Activated CD4-positive, alpha-beta memory T cell treated with anti-CD3 and anti-CD28 coated beads, Interleukin-2, amount 10 ng/mL, durations not matched to agents 7 days and 5 days (primary cell): ENCODE measurements at regions not wholly inside any gene's neighbourhood (a gene's known extent, or its start where the extent isn't known, plus 50 kb on each side); places are given as distances from the start of the nearest gene placed in this dataset.

ENCODE experiments used
- CTCF ChIA-PET: fragments of 350-600 bp; sonication (Branson Sonifier 250); formaldehyde crosslinking; loops from one replicate; lab custom pipeline; 2021; ENCODE audit warnings: antibody characterized with exemption, inconsistent platforms; lab: Charles Lee
- POLR2A ChIA-PET: fragments of 350-600 bp; sonication (Branson Sonifier 250); formaldehyde crosslinking; loops from one replicate; lab custom pipeline; 2021; ENCODE audit warnings: antibody characterized with exemption; lab: Charles Lee
- DNase-seq: peaks from one replicate; pipeline ENCODE4 v3.0.0-alpha.2; 2020
- H3K27ac Mint-ChIP-seq: one replicate; pipeline ENCODE4 v1.8.0; 2021; ENCODE audit warnings: mild to moderate bottlenecking, mixed read lengths
- H3K27me3 Mint-ChIP-seq: one replicate; pipeline ENCODE4 v1.8.0; 2021; ENCODE audit warnings: mixed read lengths
- H3K36me3 Mint-ChIP-seq: one replicate; pipeline ENCODE4 v1.8.0; 2021; ENCODE audit warnings: low read depth, mixed read lengths
- H3K4me1 Mint-ChIP-seq: one replicate; pipeline ENCODE4 v1.8.0; 2021; ENCODE audit warnings: mixed read lengths
- H3K4me3 Mint-ChIP-seq: one replicate; pipeline ENCODE4 v1.8.0; 2021; ENCODE audit warnings: mild to moderate bottlenecking, mixed read lengths
- H3K9me3 Mint-ChIP-seq: one replicate; pipeline ENCODE4 v1.8.0; 2021; ENCODE audit warnings: mixed read lengths

DNA sequence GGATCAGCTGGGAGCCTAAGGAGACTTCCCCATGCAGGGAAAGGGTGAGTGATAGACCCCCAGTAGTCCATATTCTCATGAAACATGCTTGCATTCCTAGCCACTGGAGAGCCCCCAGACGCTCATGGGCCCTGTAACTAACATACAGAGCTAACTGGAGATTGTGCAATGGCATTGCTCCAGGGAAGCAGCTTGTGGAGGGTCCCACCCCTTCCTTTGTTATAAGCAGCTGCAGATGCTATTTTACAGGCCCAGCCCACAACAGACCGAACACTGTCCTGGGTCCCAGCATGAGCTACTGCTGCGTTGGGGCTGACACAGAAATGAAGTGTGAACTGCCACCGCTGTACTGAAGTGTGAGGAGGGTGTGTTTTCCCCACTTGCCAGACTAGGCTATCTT, 1465.7 kb upstream of the DIAPH2 start:
- no peaks in the 10 kb centered on the region for H3K27me3 Mint-ChIP-seq
- no peak overlapping the region for H3K27ac Mint-ChIP-seq
- CTCF ChIA-PET, result no interaction called here
- DNase-seq, result no peak
- no peaks in the 10 kb centered on the region for H3K9me3 Mint-ChIP-seq
- no peaks in the 10 kb centered on the region for H3K36me3 Mint-ChIP-seq
- POLR2A ChIA-PET, result no interaction called here
- no peak overlapping the region for H3K4me3 Mint-ChIP-seq
- H3K4me1 Mint-ChIP-seq, result no peaks in the 10 kb centered on the region

DNA sequence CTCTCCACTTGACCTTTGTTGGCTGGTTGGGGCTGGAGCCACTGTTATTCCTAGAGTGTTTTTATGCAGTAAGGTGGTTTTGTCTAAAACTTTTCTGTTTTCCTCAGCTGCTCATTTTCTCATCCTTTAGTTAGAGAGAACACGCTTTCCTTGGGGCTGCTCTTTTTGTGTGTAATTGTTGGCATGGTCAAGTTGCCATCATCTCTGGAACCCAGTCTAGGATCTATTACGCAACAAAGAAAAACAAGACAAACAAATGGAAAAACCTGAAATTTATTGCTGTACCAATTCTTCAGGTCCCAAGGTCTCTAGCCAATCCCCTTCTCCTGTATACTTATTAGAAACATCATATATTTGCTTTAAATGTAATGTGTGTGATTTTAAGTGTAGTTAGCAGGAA, 1436.3 kb upstream of the DIAPH2 start:
- CTCF ChIA-PET, result no interaction called here
- DNase-seq, result no peak
- no peaks in the 10 kb centered on the region for H3K27me3 Mint-ChIP-seq
- H3K9me3 Mint-ChIP-seq, result peaks cover 5% of the 10 kb centered on the region
- H3K4me3 Mint-ChIP-seq, result no peak overlapping the region
- no peak overlapping the region for H3K27ac Mint-ChIP-seq
- POLR2A ChIA-PET, result no interaction called here
- H3K4me1 Mint-ChIP-seq, result no peaks in the 10 kb centered on the region
- H3K36me3 Mint-ChIP-seq, result no peaks in the 10 kb centered on the region

DNA sequence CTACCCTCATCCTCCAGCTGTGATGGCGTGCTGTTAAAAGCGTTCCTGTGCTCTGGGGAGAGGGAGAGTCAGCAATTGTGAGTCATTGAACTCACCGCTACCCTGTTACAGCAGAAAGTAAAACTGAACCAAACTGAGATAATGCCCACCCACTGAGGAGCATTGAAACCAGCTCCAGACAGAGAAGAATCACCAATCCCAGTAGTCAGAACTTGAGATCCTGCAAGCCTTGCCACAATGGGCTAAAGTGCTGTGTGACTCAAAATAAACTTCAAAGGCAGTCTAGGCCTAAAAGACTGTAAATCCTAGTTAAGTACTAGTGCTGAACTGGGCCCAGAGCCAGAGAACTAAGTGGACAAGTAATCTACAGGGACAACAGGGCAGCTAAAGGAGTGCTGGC, 1394.2 kb upstream of the DIAPH2 start:
- CTCF ChIA-PET, result no interaction called here
- POLR2A ChIA-PET, result no interaction called here
- Mint-ChIP-seq H3K27ac (no peak overlapping the region), H3K36me3 (no peaks in the 10 kb centered on the region), H3K9me3 (no peaks in the 10 kb centered on the region), H3K27me3 (no peaks in the 10 kb centered on the region), H3K4me3 (no peak overlapping the region), H3K4me1 (no peaks in the 10 kb centered on the region)
- DNase-seq, result no peak

DNA sequence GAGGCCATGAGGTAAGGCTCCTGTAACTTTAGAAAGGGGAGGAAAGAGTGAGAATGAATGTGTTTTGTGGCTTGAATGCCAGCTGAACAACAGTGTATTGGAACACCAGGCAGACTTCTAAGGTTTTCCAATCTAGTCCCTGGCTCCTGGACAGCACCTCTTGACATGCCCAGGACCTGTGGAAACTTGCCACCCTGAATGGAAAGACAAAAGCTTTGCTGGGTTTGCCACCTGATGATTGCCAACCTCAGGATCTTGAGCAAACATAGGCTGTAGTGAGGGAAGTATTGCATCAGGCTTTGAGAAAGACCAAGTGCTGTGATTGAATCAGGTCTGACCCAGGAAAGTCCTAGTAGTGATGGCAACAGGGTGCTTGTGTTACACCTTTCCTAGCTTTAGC, 1393.1 kb upstream of the DIAPH2 start:
- ChIA-PET POLR2A (no interaction called here), CTCF (no interaction called here)
- DNase-seq, result no peak
- Mint-ChIP-seq H3K36me3 (no peaks in the 10 kb centered on the region), H3K27me3 (no peaks in the 10 kb centered on the region), H3K27ac (no peak overlapping the region), H3K9me3 (no peaks in the 10 kb centered on the region), H3K4me1 (no peaks in the 10 kb centered on the region), H3K4me3 (no peak overlapping the region)

DNA sequence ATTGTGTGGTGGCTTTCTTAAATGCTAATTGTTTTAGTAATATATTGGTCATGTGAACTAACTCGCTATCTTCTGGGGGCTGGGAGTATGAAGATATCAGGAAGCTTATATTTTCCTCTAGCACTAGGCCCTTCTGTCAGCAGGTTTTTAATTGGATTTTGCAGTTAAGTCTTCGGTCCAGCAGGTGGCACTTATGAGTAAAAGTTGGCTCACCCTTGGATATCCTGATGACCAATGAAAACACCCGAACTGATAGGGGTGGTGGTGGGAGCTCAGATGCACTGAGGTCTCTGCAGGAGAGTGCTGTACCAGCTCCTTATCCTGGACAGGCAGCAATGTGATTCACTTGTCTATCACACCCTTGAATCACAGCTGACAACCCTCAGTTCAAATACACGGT, 1365.8 kb upstream of the DIAPH2 start:
- H3K4me1 Mint-ChIP-seq, result no peaks in the 10 kb centered on the region
- ChIA-PET POLR2A (no interaction called here), CTCF (no interaction called here)
- no peak for DNase-seq
- H3K4me3 Mint-ChIP-seq, result no peak overlapping the region
- no peaks in the 10 kb centered on the region for H3K27me3 Mint-ChIP-seq
- no peak overlapping the region for H3K27ac Mint-ChIP-seq
- H3K9me3 Mint-ChIP-seq, result no peaks in the 10 kb centered on the region
- no peaks in the 10 kb centered on the region for H3K36me3 Mint-ChIP-seq

DNA sequence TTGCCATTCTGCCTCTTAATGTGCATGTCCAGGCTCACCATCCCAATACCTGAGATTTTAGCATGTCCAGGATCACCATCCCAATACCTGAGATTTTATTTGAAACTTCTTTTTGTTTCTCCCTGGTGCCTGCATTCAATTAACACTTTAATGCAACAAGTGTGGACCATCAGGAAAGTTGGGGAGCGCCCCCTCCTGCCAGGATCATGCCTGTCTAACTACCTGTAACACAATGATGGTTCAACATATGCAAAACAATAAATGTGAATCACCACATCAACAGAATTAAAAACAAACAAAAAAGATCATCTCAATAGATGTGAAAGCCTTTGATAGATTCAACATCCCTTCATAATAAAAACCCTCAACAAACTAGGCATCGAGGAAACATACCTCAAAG, 1359.5 kb upstream of the DIAPH2 start:
- no peaks in the 10 kb centered on the region for H3K27me3 Mint-ChIP-seq
- no peaks in the 10 kb centered on the region for H3K9me3 Mint-ChIP-seq
- H3K4me1 Mint-ChIP-seq, result no peaks in the 10 kb centered on the region
- ChIA-PET CTCF (no interaction called here), POLR2A (no interaction called here)
- no peaks in the 10 kb centered on the region for H3K36me3 Mint-ChIP-seq
- no peak overlapping the region for H3K27ac Mint-ChIP-seq
- DNase-seq, result no peak
- no peak overlapping the region for H3K4me3 Mint-ChIP-seq

DNA sequence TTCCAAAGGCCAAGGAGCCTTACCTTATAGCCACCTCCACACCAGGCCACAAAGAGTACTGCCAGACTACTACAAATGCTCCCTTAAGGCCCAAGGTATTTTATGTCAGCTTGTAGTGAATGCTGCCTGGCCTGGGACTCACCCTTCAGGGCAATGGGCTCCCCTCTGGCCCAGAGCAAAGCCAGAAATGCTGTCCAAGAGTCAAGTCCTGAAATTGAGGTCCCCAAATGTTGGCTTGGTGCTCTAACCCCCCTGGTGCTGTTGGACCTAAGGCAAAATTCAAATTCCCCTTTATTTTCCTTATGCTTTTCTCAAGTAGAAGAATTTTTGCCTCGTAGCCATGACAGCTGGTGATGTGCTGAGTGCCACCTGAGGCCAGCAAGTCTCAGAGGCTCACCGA, 1354.3 kb upstream of the DIAPH2 start:
- H3K27ac Mint-ChIP-seq, result no peak overlapping the region
- H3K36me3 Mint-ChIP-seq, result no peaks in the 10 kb centered on the region
- no peaks in the 10 kb centered on the region for H3K27me3 Mint-ChIP-seq
- ChIA-PET POLR2A (no interaction called here), CTCF (no interaction called here)
- H3K9me3 Mint-ChIP-seq, result no peaks in the 10 kb centered on the region
- no peaks in the 10 kb centered on the region for H3K4me1 Mint-ChIP-seq
- DNase-seq, result no peak
- H3K4me3 Mint-ChIP-seq, result no peak overlapping the region

DNA sequence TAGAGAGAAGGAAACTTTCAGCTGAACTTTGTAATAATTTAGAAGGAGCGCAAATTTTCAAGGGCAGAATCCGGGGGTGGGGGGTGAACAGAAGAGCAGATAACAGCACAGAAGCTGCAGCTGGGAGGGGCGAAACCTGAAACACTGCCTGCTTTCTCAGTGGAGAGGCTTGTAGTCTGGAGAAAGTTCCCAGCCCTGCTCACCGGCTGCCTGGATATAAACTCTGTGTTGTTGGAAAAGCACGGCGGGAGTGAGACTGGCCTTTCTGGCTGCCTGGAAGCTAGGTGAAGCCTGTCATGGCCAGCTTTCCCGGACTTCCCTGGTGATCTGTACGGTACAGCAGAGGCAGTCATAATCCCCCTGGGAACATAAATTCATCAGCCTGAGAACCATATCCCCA, 1352.1 kb upstream of the DIAPH2 start:
- H3K9me3 Mint-ChIP-seq, result no peaks in the 10 kb centered on the region
- H3K4me1 Mint-ChIP-seq, result no peaks in the 10 kb centered on the region
- ChIA-PET POLR2A (no interaction called here), CTCF (no interaction called here)
- DNase-seq, result no peak
- H3K4me3 Mint-ChIP-seq, result no peak overlapping the region
- no peaks in the 10 kb centered on the region for H3K27me3 Mint-ChIP-seq
- H3K36me3 Mint-ChIP-seq, result no peaks in the 10 kb centered on the region
- H3K27ac Mint-ChIP-seq, result no peak overlapping the region

DNA sequence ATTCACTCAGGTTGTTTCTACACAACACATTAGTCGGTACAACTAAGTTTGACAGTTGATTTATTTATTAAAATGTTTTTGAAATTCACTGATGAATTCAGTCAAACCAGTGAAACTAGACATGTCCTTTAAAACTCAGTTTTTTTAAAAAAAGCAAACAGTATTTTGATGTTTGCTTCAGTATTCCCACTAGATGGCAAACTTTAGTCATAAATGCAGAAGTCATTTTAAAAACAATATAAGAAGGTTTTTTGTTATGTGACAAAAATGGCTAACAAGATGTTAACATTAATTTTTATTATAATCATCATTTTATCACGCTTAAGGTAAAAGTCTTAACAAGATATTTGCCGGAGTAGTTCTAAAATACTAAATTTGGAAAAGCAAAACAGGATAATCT, 1337.8 kb upstream of the DIAPH2 start:
- CTCF ChIA-PET, result no interaction called here
- H3K27me3 Mint-ChIP-seq, result no peaks in the 10 kb centered on the region
- H3K27ac Mint-ChIP-seq, result no peak overlapping the region
- no peak for DNase-seq
- H3K9me3 Mint-ChIP-seq, result no peaks in the 10 kb centered on the region
- no peak overlapping the region for H3K4me3 Mint-ChIP-seq
- POLR2A ChIA-PET, result no interaction called here
- H3K4me1 Mint-ChIP-seq, result no peaks in the 10 kb centered on the region
- no peaks in the 10 kb centered on the region for H3K36me3 Mint-ChIP-seq

DNA sequence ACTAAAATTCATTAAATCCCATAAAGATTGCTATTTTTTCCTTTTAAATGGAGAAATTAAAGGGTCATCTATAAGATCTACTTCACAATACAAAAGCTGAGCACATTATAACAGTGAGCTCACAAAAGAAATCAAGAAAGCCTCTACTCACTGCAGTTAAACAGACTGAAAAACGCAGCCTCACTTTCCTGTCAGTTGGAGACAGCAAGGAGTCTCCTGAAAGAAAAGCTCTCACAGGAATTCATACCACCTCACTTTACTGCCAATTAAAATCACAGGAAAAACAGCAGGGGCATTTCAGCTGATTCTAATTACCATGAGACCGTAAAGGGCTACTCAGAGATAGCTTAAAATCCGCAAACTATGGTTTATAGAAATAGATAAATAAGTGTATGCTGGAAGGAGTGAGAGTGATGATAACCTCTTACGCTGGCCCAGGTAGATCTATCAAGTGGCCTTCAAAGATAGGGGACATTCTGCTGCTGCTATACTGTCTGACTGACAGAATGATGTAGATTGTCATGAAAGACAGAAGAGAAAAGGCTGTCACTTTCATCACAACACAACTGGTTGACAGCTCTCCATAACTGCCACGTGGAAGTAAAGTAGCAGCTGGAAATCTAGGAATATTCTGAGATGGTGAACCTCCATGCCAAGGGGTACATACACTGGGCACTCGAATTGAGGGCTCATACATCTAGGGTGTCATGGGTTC, 1333.7 kb upstream of the DIAPH2 start:
- no peaks in the 10 kb centered on the region for H3K27me3 Mint-ChIP-seq
- no peaks in the 10 kb centered on the region for H3K4me1 Mint-ChIP-seq
- DNase-seq, result no peak
- H3K4me3 Mint-ChIP-seq, result no peak overlapping the region
- H3K36me3 Mint-ChIP-seq, result no peaks in the 10 kb centered on the region
- H3K9me3 Mint-ChIP-seq, result no peaks in the 10 kb centered on the region
- ChIA-PET CTCF (no interaction called here), POLR2A (no interaction called here)
- no peak overlapping the region for H3K27ac Mint-ChIP-seq

DNA sequence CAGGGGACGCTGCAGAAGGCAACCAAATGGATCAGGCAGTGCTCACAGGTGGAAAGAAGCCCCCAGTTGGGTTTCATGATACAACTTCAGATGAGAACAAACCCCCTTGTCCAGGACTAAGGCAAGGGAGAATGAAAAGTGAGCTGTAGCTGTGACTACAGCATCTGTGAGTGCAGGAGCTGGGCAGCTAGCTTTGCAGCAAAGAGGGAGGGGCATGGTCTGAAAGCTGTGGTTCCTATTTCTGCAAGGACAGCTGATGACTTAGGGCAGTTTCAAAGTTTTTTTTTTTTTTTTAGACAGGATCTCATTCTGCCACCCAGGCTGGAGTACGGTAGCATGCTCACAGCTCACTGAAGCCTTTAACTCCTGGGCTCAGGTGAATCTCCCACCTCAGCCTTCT, 1317.4 kb upstream of the DIAPH2 start:
- H3K36me3 Mint-ChIP-seq, result no peaks in the 10 kb centered on the region
- no peak overlapping the region for H3K4me3 Mint-ChIP-seq
- no peaks in the 10 kb centered on the region for H3K4me1 Mint-ChIP-seq
- DNase-seq, result no peak
- no peaks in the 10 kb centered on the region for H3K27me3 Mint-ChIP-seq
- ChIA-PET CTCF (no interaction called here), POLR2A (no interaction called here)
- H3K9me3 Mint-ChIP-seq, result peaks cover 3% of the 10 kb centered on the region
- no peak overlapping the region for H3K27ac Mint-ChIP-seq

DNA sequence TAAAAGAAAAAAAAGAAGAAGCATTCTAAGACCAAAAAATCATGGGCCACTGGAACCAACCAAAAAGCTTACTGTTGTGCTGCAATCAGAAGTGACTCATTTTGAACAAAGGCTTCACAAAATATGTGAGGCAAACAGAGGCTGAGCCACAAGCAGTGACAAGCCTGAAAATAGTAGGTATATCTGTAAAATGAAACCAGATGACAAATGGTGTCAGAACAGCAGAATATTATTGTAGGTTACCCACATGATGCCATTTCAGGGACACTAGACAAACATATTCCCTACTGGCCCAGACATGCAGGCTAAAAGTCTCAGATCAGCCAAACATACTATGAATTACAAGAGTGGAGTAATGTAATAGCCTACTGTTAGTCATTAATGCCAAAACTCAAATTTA, 1301.8 kb upstream of the DIAPH2 start:
- DNase-seq, result no peak
- H3K4me1 Mint-ChIP-seq, result no peaks in the 10 kb centered on the region
- CTCF ChIA-PET, result no interaction called here
- no peaks in the 10 kb centered on the region for H3K9me3 Mint-ChIP-seq
- POLR2A ChIA-PET, result no interaction called here
- H3K27me3 Mint-ChIP-seq, result no peaks in the 10 kb centered on the region
- no peaks in the 10 kb centered on the region for H3K36me3 Mint-ChIP-seq
- no peak overlapping the region for H3K27ac Mint-ChIP-seq
- H3K4me3 Mint-ChIP-seq, result no peak overlapping the region

DNA sequence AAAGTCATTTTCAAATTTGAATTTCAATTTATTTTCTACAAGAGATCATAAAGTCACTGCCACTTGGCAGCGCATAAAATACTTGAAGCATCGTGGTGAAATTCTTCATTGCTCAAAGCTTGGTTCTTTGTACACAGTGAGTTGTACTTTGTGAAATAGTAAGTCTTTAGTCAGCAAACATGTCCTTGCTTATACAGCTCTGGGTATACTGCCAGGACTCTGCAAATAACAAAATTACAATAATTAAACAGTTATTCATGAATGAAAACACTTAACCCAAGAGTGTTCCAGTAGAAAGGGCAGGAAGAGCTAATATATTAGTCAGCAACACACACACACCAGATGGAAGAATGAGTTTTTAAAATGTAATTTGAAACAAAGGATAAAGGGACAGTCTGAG, 1300.9 kb upstream of the DIAPH2 start:
- no peak overlapping the region for H3K4me3 Mint-ChIP-seq
- H3K27ac Mint-ChIP-seq, result no peak overlapping the region
- H3K27me3 Mint-ChIP-seq, result no peaks in the 10 kb centered on the region
- H3K4me1 Mint-ChIP-seq, result no peaks in the 10 kb centered on the region
- no peaks in the 10 kb centered on the region for H3K9me3 Mint-ChIP-seq
- no peak for DNase-seq
- CTCF ChIA-PET, result no interaction called here
- POLR2A ChIA-PET, result no interaction called here
- H3K36me3 Mint-ChIP-seq, result no peaks in the 10 kb centered on the region

DNA sequence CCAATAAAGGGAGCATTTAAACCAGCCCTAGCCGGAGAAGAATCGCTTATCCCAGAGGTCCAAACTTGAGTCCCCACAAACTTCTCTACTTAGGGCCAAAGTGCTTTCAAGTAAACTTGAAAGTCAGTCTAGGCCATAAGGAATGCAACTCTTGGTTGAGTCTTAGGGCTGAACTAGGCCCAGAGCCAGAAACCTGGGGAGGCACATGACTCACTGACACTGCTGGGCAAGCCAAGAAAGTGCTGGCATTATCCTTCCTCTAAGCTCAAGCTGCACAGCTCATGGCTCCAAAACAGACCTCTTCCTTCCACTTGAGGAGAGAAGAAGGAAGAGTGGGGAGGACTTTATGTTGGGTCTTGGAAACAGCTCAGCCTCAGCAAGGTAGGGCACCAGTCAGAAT, 1257.3 kb upstream of the DIAPH2 start:
- H3K4me1 Mint-ChIP-seq, result no peaks in the 10 kb centered on the region
- POLR2A ChIA-PET, result no interaction called here
- no peaks in the 10 kb centered on the region for H3K9me3 Mint-ChIP-seq
- no peaks in the 10 kb centered on the region for H3K27me3 Mint-ChIP-seq
- H3K36me3 Mint-ChIP-seq, result no peaks in the 10 kb centered on the region
- CTCF ChIA-PET, result no interaction called here
- no peak overlapping the region for H3K27ac Mint-ChIP-seq
- no peak overlapping the region for H3K4me3 Mint-ChIP-seq
- DNase-seq, result no peak
